Endothelial cell of umbilical vein (primary cell): ENCODE measurements at regions not wholly inside any gene's neighbourhood (a gene's known extent, or its start where the extent isn't known, plus 50 kb on each side); places are given as distances from the start of the nearest gene placed in this dataset.

Source experiments
- BruUV-seq: library from RNA; stranded (reverse); fragments of 400-500 nt; replicated peaks from 2 replicates; lab custom pipeline; 2021; lab: Mats Ljungman, UMichigan
- CTCF ChIA-PET: fragments of 300-600, 350-600 bp; sonication (Branson Sonifier 250); formaldehyde crosslinking; loops from one replicate; lab custom pipeline; 2021; ENCODE audit warnings: antibody characterized with exemption, inconsistent platforms; lab: Charles Lee
- POLR2A ChIA-PET: fragments of 300-600, 350-600 bp; sonication (Branson Sonifier 250); formaldehyde crosslinking; loops from one replicate; lab custom pipeline; 2021; ENCODE audit warnings: antibody characterized with exemption, inconsistent platforms; lab: Charles Lee
- DNase-seq: peaks from one replicate; pipeline ENCODE4 v3.0.0-alpha.2; 2011; ENCODE audit warnings: low read depth, low spot score
- FAIRE-seq: peaks from 2 replicates; lab custom pipeline; 2011; peaks lifted over from hg19 to GRCh38; lab: Jason Lieb, UNC
- H2AFZ ChIP-seq: 2 replicates; pipeline ENCODE4 v1.6.0; 2012; ENCODE audit warnings: low read depth, low read length, control low read depth, inconsistent platforms
- H3K27ac ChIP-seq: 2 replicates; pipeline ENCODE4 v1.5.1; 2011; ENCODE audit warnings: low read depth, mild to moderate bottlenecking, control low read depth, low read length, moderate library complexity; ENCODE audit not compliant: insufficient read depth
- H3K27me3 ChIP-seq, 2 experiments: 2 replicates each; pipeline versions ENCODE4 v1.6.0 to v1.6.1; 2011; ENCODE audit warnings: low read length in 2 of 2, mixed read lengths in 1 of 2; ENCODE audit not compliant: control insufficient read depth in 2 of 2, insufficient read depth in 2 of 2
- H3K36me3 ChIP-seq, 2 experiments: 2 replicates in 1 of 2; 3 replicates in 1 of 2; pipeline ENCODE4 v1.5.1; 2011; ENCODE audit warnings: low read length in 2 of 2, mild to moderate bottlenecking in 1 of 2, moderate library complexity in 1 of 2; ENCODE audit not compliant: control insufficient read depth in 2 of 2, insufficient read depth in 2 of 2; ENCODE audit errors: extremely low read depth in 1 of 2
- H3K4me1 ChIP-seq: 3 replicates; pipeline ENCODE4 v1.5.1; 2011; ENCODE audit warnings: mild to moderate bottlenecking, low read length; ENCODE audit not compliant: control insufficient read depth, insufficient read depth; ENCODE audit errors: extremely low read depth
- H3K4me2 ChIP-seq: 2 replicates; pipeline ENCODE4 v1.6.1; 2011; ENCODE audit warnings: low read length, control low read depth, mixed read lengths; ENCODE audit not compliant: insufficient read depth
- H3K4me3 ChIP-seq, 3 experiments: fragments of 200-600 bp in 1 of 3; sonication (generic), shearing (Covaris generic) in 1 of 3; replicated peaks in 1 of 3; 2 replicates each; pipeline ENCODE4 v1.5.1; 2011 to 2016; ENCODE audit warnings: control low read depth in 3 of 3, low read length in 3 of 3, mild to moderate bottlenecking in 2 of 3, inconsistent platforms in 1 of 3, low read depth in 1 of 3, moderate library complexity in 1 of 3; ENCODE audit not compliant: insufficient read depth in 1 of 3
- H3K79me2 ChIP-seq: 2 replicates; pipeline ENCODE4 v1.6.0; 2012; ENCODE audit warnings: low read length, inconsistent platforms; ENCODE audit not compliant: control insufficient read depth, insufficient read depth
- H3K9ac ChIP-seq: replicated peaks from 2 replicates; pipeline ENCODE3; 2011; ENCODE audit warnings: low read length, control low read depth; ENCODE audit not compliant: insufficient read depth; ENCODE audit errors: extremely low read depth
- H3K9me1 ChIP-seq: replicated peaks from 3 replicates; pipeline ENCODE4 v1.6.0; 2011; ENCODE audit warnings: mild to moderate bottlenecking, low read length; ENCODE audit not compliant: control insufficient read depth, insufficient read depth; ENCODE audit errors: extremely low read depth
- H3K9me3 ChIP-seq: replicated peaks from 2 replicates; pipeline ENCODE4 v1.5.1; 2012; ENCODE audit warnings: low read length, inconsistent platforms; ENCODE audit not compliant: control insufficient read depth, insufficient read depth
- H4K20me1 ChIP-seq: replicated peaks from 2 replicates; pipeline ENCODE3; 2011; ENCODE audit warnings: mild to moderate bottlenecking, low read length; ENCODE audit not compliant: control insufficient read depth, insufficient read depth; ENCODE audit errors: extremely low read depth
- CTCF ChIP-seq, 2 donors: IDR thresholded peaks; 1 replicate in 1 of 2; 2 replicates in 1 of 2; pipeline ENCODE4 v1.5.1; 2011; ENCODE audit warnings: low read length in 2 of 2, mild to moderate bottlenecking in 2 of 2, moderate library complexity in 2 of 2, control low read depth in 1 of 2, inconsistent platforms in 1 of 2, low read depth in 1 of 2; ENCODE audit not compliant: insufficient read depth in 1 of 2; ENCODE audit errors: extremely low read depth in 1 of 2
- EZH2 ChIP-seq: IDR thresholded peaks from 2 replicates; pipeline ENCODE4 v1.6.1; 2012; ENCODE audit warnings: borderline replicate concordance, low read depth, mild to moderate bottlenecking, moderate library complexity, low read length, inconsistent platforms; ENCODE audit not compliant: severe bottlenecking
- FOS ChIP-seq: IDR thresholded peaks from 2 replicates; pipeline ENCODE4 v1.6.1; 2011; ENCODE audit warnings: mild to moderate bottlenecking, low read length, moderate library complexity, borderline replicate concordance; ENCODE audit not compliant: insufficient read depth
- GATA2 ChIP-seq: IDR thresholded peaks from 2 replicates; pipeline ENCODE4 v1.7.0; 2011; ENCODE audit warnings: low read depth, mild to moderate bottlenecking, moderate library complexity, mixed read lengths, low read length; ENCODE audit not compliant: insufficient read length, insufficient read depth
- JUN ChIP-seq: IDR thresholded peaks from 2 replicates; pipeline ENCODE4 v1.6.1; 2011; ENCODE audit warnings: borderline replicate concordance, low read depth; ENCODE audit not compliant: insufficient read length, insufficient read depth
- MAX ChIP-seq: IDR thresholded peaks from 2 replicates; pipeline ENCODE4 v1.6.1; 2011; ENCODE audit not compliant: insufficient read depth, insufficient read length
- MYC ChIP-seq: IDR thresholded peaks from one replicate; pipeline ENCODE4 v1.6.1; 2011; ENCODE audit warnings: mild to moderate bottlenecking, low read depth, low read length
- POLR2A ChIP-seq: IDR thresholded peaks from 2 replicates; pipeline ENCODE4 v1.6.1; 2012; ENCODE audit warnings: low read depth, mild to moderate bottlenecking, control low read depth, low read length
- POLR2AphosphoS5 ChIP-seq: IDR thresholded peaks from 2 replicates; pipeline ENCODE4 v1.6.1; 2012; ENCODE audit warnings: low read depth, mild to moderate bottlenecking, control low read depth, low read length, moderate library complexity; ENCODE audit not compliant: insufficient read depth
- dilution Hi-C: fragments of 300-500 bp; cut with MboI; formaldehyde crosslinking; loops from one replicate; pipeline ENCODE4 v1.15.0; 2019; ENCODE audit warnings: low sequenced_read_pairs; ENCODE audit not compliant: extremely low pct_ligation_motif_present
- intact Hi-C: fragments of 100-400 bp; cut with micrococcal nuclease; formaldehyde crosslinking; loops from one replicate; pipeline ENCODE4 v1.10.0; 2022

- dilution Hi-C loops = no loop called here
- no peaks in the 10 kb centered on the region for H3K36me3 ChIP-seq
- POLR2A ChIA-PET = no interaction called here
- H3K9me1 ChIP-seq = no peaks in the 10 kb centered on the region
- no TSS peak for BruUV-seq
- peak overlapping the region; percentile 42 for H3K4me2 ChIP-seq
- H3K9me3 ChIP-seq = no peaks in the 10 kb centered on the region
- FAIRE-seq = no peak
- H3K4me3 ChIP-seq = no peak overlapping the region
- no peaks in the 10 kb centered on the region for H3K79me2 ChIP-seq
- H2AFZ ChIP-seq = peak overlapping the region; percentile 86
- TF ChIP-seq FOS (no peak), MAX (peak; percentile 44)
- H3K27me3 ChIP-seq = peaks cover 0 to 6% of the 10 kb centered on the region in 2 experiments
- intact Hi-C loops = no loop called here
- DNase-seq = peak; percentile 9
- CTCF ChIA-PET = no interaction called here
- H3K27ac ChIP-seq = no peak overlapping the region
- no peaks in the 10 kb centered on the region for H4K20me1 ChIP-seq
- no peak overlapping the region for H3K9ac ChIP-seq
- H3K4me1 ChIP-seq = peaks cover 3% of the 10 kb centered on the region
Measured at GRCh38 chr13:44158881-44159632, 214.6 kb upstream of the SERP2 start.

GRCh38 chr13:44159633-44160279 is 213.9 kb upstream of the SERP2 start:
- Histone ChIP-seq H3K27ac (no peak overlapping the region), H3K4me1 (peaks cover 3% of the 10 kb centered on the region), H3K79me2 (no peaks in the 10 kb centered on the region), H3K9me1 (no peaks in the 10 kb centered on the region), H3K4me2 (no peak overlapping the region), H3K36me3 (no peaks in the 10 kb centered on the region), H3K9me3 (no peaks in the 10 kb centered on the region), H3K27me3 (peaks cover 0 to 6% of the 10 kb centered on the region in 2 experiments), H3K4me3 (no peak overlapping the region), H3K9ac (no peak overlapping the region), H4K20me1 (no peaks in the 10 kb centered on the region), H2AFZ (no peak overlapping the region)
- dilution Hi-C loops (no loop called here), intact Hi-C loops (no loop called here)
- CTCF ChIA-PET = no interaction called here
- POLR2A ChIA-PET = no interaction called here
- DNase-seq (no peak), FAIRE-seq (no peak)
- no TSS peak for BruUV-seq
- TF ChIP-seq MYC (no peak), JUN (no peak), POLR2A (no peak), EZH2 (no peak), POLR2AphosphoS5 (no peak), CTCF (IDR thresholded peaks at IDR 0.05; ENCODE audit: extremely low read depth in 1 of 2, insufficient read depth in 1 of 2, low read depth in 1 of 2, low read length in 2 of 2) (no peak), FOS (no peak), GATA2 (no peak)
